H9 (cell line): ENCODE measurements at regions not wholly inside any gene's neighbourhood (a gene's known extent, or its start where the extent isn't known, plus 50 kb on each side); places are given as distances from the start of the nearest gene placed in this dataset.

Experiments
- DNase-seq: peaks from one replicate; pipeline ENCODE4 v3.0.0-alpha.2; 2017
- H2AFZ ChIP-seq: one replicate; pipeline ENCODE4 v1.6.1; 2013; ENCODE audit warnings: mild to moderate bottlenecking, low read length, control low read depth, moderate library complexity
- H2AK5ac ChIP-seq: 2 replicates; pipeline ENCODE4 v1.6.1; 2013; ENCODE audit warnings: low read length, control low read depth, mixed read lengths; ENCODE audit not compliant: insufficient read length
- H2BK120ac ChIP-seq: one replicate; pipeline ENCODE4 v1.6.1; 2013; ENCODE audit warnings: low read depth, mild to moderate bottlenecking, low read length, control low read depth, inconsistent platforms; ENCODE audit not compliant: poor library complexity, severe bottlenecking
- H2BK12ac ChIP-seq: 2 replicates; pipeline ENCODE4 v1.6.1; 2013; ENCODE audit warnings: low read length, control low read depth, mixed read lengths, low read depth; ENCODE audit not compliant: insufficient read length
- H2BK15ac ChIP-seq: 2 replicates; pipeline ENCODE4 v1.6.1; 2013; ENCODE audit warnings: low read depth, low read length, control low read depth
- H2BK20ac ChIP-seq: one replicate; pipeline ENCODE4 v1.6.1; 2013; ENCODE audit warnings: low read depth, mild to moderate bottlenecking, low read length, control low read depth, inconsistent platforms; ENCODE audit not compliant: poor library complexity, severe bottlenecking
- H2BK5ac ChIP-seq: 2 replicates; pipeline ENCODE4 v1.6.1; 2013; ENCODE audit warnings: low read length, control low read depth, mixed read lengths; ENCODE audit not compliant: insufficient read length
- H3K14ac ChIP-seq: 2 replicates; pipeline ENCODE4 v1.6.1; 2013; ENCODE audit warnings: low read length, control low read depth; ENCODE audit not compliant: insufficient read depth
- H3K18ac ChIP-seq: 2 replicates; pipeline ENCODE4 v1.6.1; 2013; ENCODE audit warnings: low read depth, mild to moderate bottlenecking, mixed read lengths, low read length, control low read depth; ENCODE audit not compliant: insufficient read length
- H3K23ac ChIP-seq: 2 replicates; pipeline ENCODE4 v1.6.1; 2013; ENCODE audit warnings: low read length, control low read depth, mixed read lengths, low read depth; ENCODE audit not compliant: insufficient read length
- H3K23me2 ChIP-seq: 2 replicates; pipeline ENCODE4 v1.6.1; 2013; ENCODE audit warnings: low read depth, mild to moderate bottlenecking, mixed read lengths, low read length, control low read depth; ENCODE audit not compliant: insufficient read length, poor library complexity, severe bottlenecking
- H3K27ac ChIP-seq: 2 replicates; pipeline ENCODE4 v1.5.1; 2013; ENCODE audit warnings: low read length, control low read depth, mixed read lengths, low read depth; ENCODE audit not compliant: insufficient read length
- H3K27me3 ChIP-seq: 2 replicates; pipeline ENCODE4 v1.6.1; 2013; ENCODE audit warnings: low read length, control low read depth, inconsistent platforms; ENCODE audit not compliant: insufficient read depth
- H3K4ac ChIP-seq: 2 replicates; pipeline ENCODE4 v1.6.1; 2013; ENCODE audit warnings: low read depth, mild to moderate bottlenecking, control low read depth, inconsistent platforms, low read length, moderate library complexity
- H3K4me1 ChIP-seq: 2 replicates; pipeline ENCODE4 v1.6.1; 2013; ENCODE audit warnings: low read length, control low read depth, inconsistent platforms; ENCODE audit not compliant: insufficient read depth
- H3K4me2 ChIP-seq: 2 replicates; pipeline ENCODE4 v1.6.1; 2013; ENCODE audit warnings: low read length, control low read depth, mixed read lengths; ENCODE audit not compliant: insufficient read length, insufficient read depth
- H3K56ac ChIP-seq: 2 replicates; pipeline ENCODE4 v1.6.1; 2013; ENCODE audit warnings: low read depth, mild to moderate bottlenecking, mixed read lengths, low read length, control low read depth; ENCODE audit not compliant: insufficient read length
- H3K79me1 ChIP-seq: 2 replicates; pipeline ENCODE4 v1.6.1; 2013; ENCODE audit warnings: low read depth, mild to moderate bottlenecking, moderate library complexity, low read length, control low read depth, inconsistent platforms; ENCODE audit not compliant: insufficient read depth, poor library complexity, severe bottlenecking
- H3K79me2 ChIP-seq: 2 replicates; pipeline ENCODE4 v1.6.1; 2013; ENCODE audit warnings: low read length, control low read depth, inconsistent platforms; ENCODE audit not compliant: insufficient read depth
- H3K9ac ChIP-seq: 2 replicates; pipeline ENCODE4 v1.6.1; 2013; ENCODE audit warnings: low read length, control low read depth, mixed read lengths; ENCODE audit not compliant: insufficient read length; ENCODE audit errors: extremely low read depth
- H3K9me3 ChIP-seq: one replicate; pipeline ENCODE4 v1.6.1; 2013; ENCODE audit warnings: low read depth, low read length, inconsistent platforms; ENCODE audit not compliant: control insufficient read depth
- H3T11ph ChIP-seq: one replicate; pipeline ENCODE4 v1.6.1; 2013; ENCODE audit warnings: mild to moderate bottlenecking, low read length, control low read depth, inconsistent platforms
- H4K20me1 ChIP-seq: one replicate; pipeline ENCODE4 v1.6.1; 2013; ENCODE audit not compliant: control insufficient read depth, insufficient read length, insufficient read depth
- H4K5ac ChIP-seq: 2 replicates; pipeline ENCODE4 v1.6.1; 2013; ENCODE audit warnings: low read depth, mild to moderate bottlenecking, mixed read lengths, low read length, control low read depth; ENCODE audit not compliant: insufficient read length
- H4K8ac ChIP-seq: replicated peaks from 2 replicates; pipeline ENCODE4 v1.6.1; 2013; ENCODE audit warnings: low read length, control low read depth, mixed read lengths, low read depth; ENCODE audit not compliant: insufficient read length
- H4K91ac ChIP-seq: 2 replicates; pipeline ENCODE4 v1.6.1; 2013; ENCODE audit warnings: low read depth, mild to moderate bottlenecking, moderate library complexity, mixed read lengths, low read length, control low read depth; ENCODE audit not compliant: insufficient read length
- H3K27ac Mint-ChIP-seq, 3 experiments: 2 replicates in 2 of 3; 3 replicates in 1 of 3; pipeline ENCODE4 v1.8.0; 2020 to 2021; ENCODE audit warnings: mixed read lengths in 3 of 3, mild to moderate bottlenecking in 1 of 3, moderate library complexity in 1 of 3
- H3K27me3 Mint-ChIP-seq: 2 replicates; pipeline ENCODE4 v1.8.0; 2021; ENCODE audit warnings: low read depth, mild to moderate bottlenecking, moderate library complexity, mixed read lengths
- H3K36me3 Mint-ChIP-seq, 3 experiments: 2 replicates in 2 of 3; 3 replicates in 1 of 3; pipeline ENCODE4 v1.8.0; 2020 to 2021; ENCODE audit warnings: low read depth in 3 of 3, mixed read lengths in 3 of 3; ENCODE audit not compliant: insufficient read depth in 1 of 3
- H3K4me1 Mint-ChIP-seq, 2 experiments: 2 replicates each; pipeline ENCODE4 v1.8.0; 2020; ENCODE audit warnings: mixed read lengths in 2 of 2
- H3K4me3 Mint-ChIP-seq, 2 experiments: 2 replicates in 1 of 2; 3 replicates in 1 of 2; pipeline ENCODE4 v1.8.0; 2020 to 2021; ENCODE audit warnings: mild to moderate bottlenecking in 2 of 2, mixed read lengths in 2 of 2, moderate library complexity in 1 of 2
- H3K9me3 Mint-ChIP-seq, 2 experiments: 2 replicates in 1 of 2; 3 replicates in 1 of 2; pipeline ENCODE4 v1.8.0; 2020; ENCODE audit warnings: mild to moderate bottlenecking in 2 of 2, mixed read lengths in 2 of 2, moderate library complexity in 1 of 2
- WGBS: extraction: QIAGEN DNeasy Blood & Tissue Kit; methylation state at CpG from one replicate; pipeline ENCODE4 v1.1.7; 2013; ENCODE audit warnings: missing lambda C conversion rate, low lambda C conversion rate, mixed read lengths; ENCODE audit not compliant: insufficient read length; ENCODE audit errors: extremely low coverage; 5-methylcytosine and 5-hydroxymethylcytosine counted together
- TF ChIP-seq, protein P1 (sequence below): fragments of 200-600 bp; sonication (generic); conservative IDR thresholded peaks from 3 replicates; pipeline ENCODE4 v1.8.0; 2021; ENCODE audit warnings: antibody characterized with exemption, mild to moderate bottlenecking

DNA sequence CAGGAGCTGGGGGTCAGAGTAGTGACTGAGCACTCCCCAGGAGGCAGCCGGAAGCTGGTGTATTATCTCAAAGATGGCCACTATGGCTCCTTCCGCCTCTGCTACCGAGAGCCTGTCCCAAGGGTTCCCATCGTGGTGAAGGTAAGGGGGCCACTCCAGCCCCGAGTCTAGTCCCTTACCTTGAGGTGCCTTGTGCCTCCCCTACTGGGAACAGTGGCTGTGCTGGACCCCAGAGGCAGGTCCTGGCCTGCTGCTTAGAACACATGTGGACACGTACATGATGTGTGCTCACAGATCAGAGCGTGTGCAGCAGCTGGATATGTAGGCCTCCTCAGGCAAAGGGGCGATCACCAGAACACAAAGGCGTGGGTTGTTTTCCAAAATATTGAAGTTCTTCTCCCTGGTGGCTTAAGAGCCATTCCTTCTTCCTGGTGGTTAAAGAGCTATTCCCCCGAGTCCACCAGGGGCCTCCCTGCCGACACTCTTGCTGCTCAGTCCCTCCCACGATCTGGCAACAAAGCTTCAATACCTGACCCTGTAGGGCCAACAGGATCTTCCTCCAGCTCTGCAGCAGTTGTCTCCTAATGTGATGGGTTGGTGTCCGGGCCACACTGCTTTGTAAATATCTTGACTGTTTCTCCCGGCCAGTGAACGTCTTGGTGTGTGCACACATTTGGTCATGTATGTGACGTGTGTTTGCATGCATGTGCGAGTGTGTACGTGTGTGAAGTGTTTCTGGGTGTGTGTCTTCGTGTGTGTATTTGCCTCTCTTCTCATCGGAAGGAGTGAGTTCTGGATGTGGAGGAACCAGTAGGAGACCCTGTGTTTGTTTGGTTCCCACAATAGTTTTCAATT, 68.4 kb upstream of the TINAGL1 start:
- peak overlapping the region in 1 of 3 experiments; percentile 62; a peak in 1 of 7 replicates for H3K27ac Mint-ChIP-seq
- Histone ChIP-seq H3K18ac (no peak overlapping the region), H2BK5ac (no peak overlapping the region), H3T11ph (no peak overlapping the region), H4K91ac (no peak overlapping the region), H3K27me3 (no peaks in the 10 kb centered on the region), H3K4me2 (no peak overlapping the region), H3K79me2 (no peaks in the 10 kb centered on the region), H2BK15ac (no peak overlapping the region), H2AFZ (no peak overlapping the region), H3K56ac (no peak overlapping the region), H3K9me3 (no peaks in the 10 kb centered on the region), H4K20me1 (no peaks in the 10 kb centered on the region), H3K4ac (no peak overlapping the region), H3K9ac (no peak overlapping the region), H4K8ac (no peak overlapping the region), H2BK120ac (no peak overlapping the region), H3K27ac (no peak overlapping the region), H2AK5ac (no peak overlapping the region), H4K5ac (no peak overlapping the region), H3K4me1 (peaks cover 11% of the 10 kb centered on the region; the same call in 1 of the 2 replicates), H3K23ac (no peak overlapping the region), H2BK12ac (no peak overlapping the region), H2BK20ac (no peak overlapping the region), H3K23me2 (no peaks in the 10 kb centered on the region), H3K79me1 (no peaks in the 10 kb centered on the region), H3K14ac (no peak overlapping the region)
- H3K27me3 Mint-ChIP-seq = peaks cover 8% of the 10 kb centered on the region
- H3K36me3 Mint-ChIP-seq = no peaks in the 10 kb centered on the region; a peak in 2 of 7 replicates
- DNase-seq = peak; percentile 34
- no CpG with 5 or more reads among the region's 20 CpGs for WGBS
- H3K4me3 Mint-ChIP-seq = no peak overlapping the region
- TF ChIP-seq, protein P1, sequence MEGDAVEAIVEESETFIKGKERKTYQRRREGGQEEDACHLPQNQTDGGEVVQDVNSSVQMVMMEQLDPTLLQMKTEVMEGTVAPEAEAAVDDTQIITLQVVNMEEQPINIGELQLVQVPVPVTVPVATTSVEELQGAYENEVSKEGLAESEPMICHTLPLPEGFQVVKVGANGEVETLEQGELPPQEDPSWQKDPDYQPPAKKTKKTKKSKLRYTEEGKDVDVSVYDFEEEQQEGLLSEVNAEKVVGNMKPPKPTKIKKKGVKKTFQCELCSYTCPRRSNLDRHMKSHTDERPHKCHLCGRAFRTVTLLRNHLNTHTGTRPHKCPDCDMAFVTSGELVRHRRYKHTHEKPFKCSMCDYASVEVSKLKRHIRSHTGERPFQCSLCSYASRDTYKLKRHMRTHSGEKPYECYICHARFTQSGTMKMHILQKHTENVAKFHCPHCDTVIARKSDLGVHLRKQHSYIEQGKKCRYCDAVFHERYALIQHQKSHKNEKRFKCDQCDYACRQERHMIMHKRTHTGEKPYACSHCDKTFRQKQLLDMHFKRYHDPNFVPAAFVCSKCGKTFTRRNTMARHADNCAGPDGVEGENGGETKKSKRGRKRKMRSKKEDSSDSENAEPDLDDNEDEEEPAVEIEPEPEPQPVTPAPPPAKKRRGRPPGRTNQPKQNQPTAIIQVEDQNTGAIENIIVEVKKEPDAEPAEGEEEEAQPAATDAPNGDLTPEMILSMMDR = peak; percentile 41
- peaks cover 29 to 43% of the 10 kb centered on the region in 2 experiments for H3K4me1 Mint-ChIP-seq
- no peaks in the 10 kb centered on the region; a peak in 1 of 5 replicates for H3K9me3 Mint-ChIP-seq
